ENCODE measurements at regions not wholly inside any gene's neighbourhood (a gene's known extent, or its start where the extent isn't known, plus 50 kb on each side); places are given as distances from the start of the nearest gene placed in this dataset.
"Not testable (repeated sequence)": the region's sequence is repeated elsewhere in the genome, so short reads cannot be mapped to it uniquely, and the experiment has no call there.

DNA sequence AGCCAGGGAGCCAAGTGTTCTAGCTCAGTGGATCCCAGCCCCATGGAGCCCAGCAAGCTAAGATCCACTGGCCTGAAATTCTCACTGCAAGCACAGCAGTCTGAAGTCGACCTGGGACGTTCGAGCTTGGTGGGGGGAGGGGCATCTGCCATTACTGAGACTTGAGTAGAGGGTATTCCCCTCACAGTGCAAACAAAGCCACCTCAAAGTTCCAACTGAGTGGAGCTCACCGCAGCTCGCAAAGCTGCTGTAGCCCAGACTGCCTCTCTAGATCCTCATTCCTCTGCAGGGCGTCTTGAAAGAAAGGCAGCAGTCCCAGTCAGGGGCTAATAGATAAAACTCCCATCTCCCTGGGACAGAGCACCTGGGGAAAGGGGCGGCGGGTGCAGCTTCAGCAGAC lies 226.3 kb downstream of the ZIC3 start:
- no peak for DNase-seq (ENCODE audit: low read depth in 1 of 2, low spot score in 1 of 2)
- no peak overlapping the region for H3K4me2 ChIP-seq
- no peak overlapping the region for H3K4me3 ChIP-seq
- H3K9me3 ChIP-seq, result no peaks in the 10 kb centered on the region
- no peak overlapping the region for H3K27ac ChIP-seq
- CTCF ChIA-PET, result no interaction called here
- no peak for FAIRE-seq
- WGBS (ENCODE audit: missing lambda C conversion rate), result 62% methylated on average over 3 of the region's 8 CpGs
- POLR2A ChIA-PET, result no interaction called here
- no peak for ATAC-seq
- no peaks in the 10 kb centered on the region for H3K4me1 ChIP-seq
- TF ChIP-seq, protein P1, sequence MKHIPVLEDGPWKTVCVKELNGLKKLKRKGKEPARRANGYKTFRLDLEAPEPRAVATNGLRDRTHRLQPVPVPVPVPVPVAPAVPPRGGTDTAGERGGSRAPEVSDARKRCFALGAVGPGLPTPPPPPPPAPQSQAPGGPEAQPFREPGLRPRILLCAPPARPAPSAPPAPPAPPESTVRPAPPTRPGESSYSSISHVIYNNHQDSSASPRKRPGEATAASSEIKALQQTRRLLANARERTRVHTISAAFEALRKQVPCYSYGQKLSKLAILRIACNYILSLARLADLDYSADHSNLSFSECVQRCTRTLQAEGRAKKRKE (CRISPR knock-in tag; IDR thresholded peaks at IDR 0.05; ENCODE audit: low read depth), result no peak
- TF ChIP-seq ZSCAN20 (CRISPR knock-in tag; IDR thresholded peaks at IDR 0.05) (no peak), TFCP2L1 (CRISPR knock-in tag; IDR thresholded peaks at IDR 0.05) (no peak), MAFK (IDR thresholded peaks at IDR 0.05; ENCODE audit: partially characterized antibody) (no peak), CEBPB (IDR thresholded peaks at IDR 0.05) (no peak), FOXS1 (CRISPR knock-in tag; IDR thresholded peaks at IDR 0.05) (no peak), SMC3 (IDR thresholded peaks at IDR 0.05) (no peak), KDM1A (IDR thresholded peaks at IDR 0.05; ENCODE audit: low read depth) (no peak), RFX5 (IDR thresholded peaks at IDR 0.05) (no peak), HOXA7 (CRISPR knock-in tag; IDR thresholded peaks at IDR 0.05) (no peak), CHD2 (IDR thresholded peaks at IDR 0.05; ENCODE audit: low read length, partially characterized antibody) (no peak), HDAC2 (IDR thresholded peaks at IDR 0.05) (no peak), NR3C1 (IDR thresholded peaks at IDR 0.05) (no peak), MAZ (IDR thresholded peaks at IDR 0.05; ENCODE audit: borderline replicate concordance, low read depth, low read length) (no peak), POLR2AphosphoS2 (conservative IDR thresholded peaks at IDR 0.05; ENCODE audit: low read length) (no peak), NFE2L2 (conservative IDR thresholded peaks at IDR 0.05; ENCODE audit: low read length) (no peak)

DNA sequence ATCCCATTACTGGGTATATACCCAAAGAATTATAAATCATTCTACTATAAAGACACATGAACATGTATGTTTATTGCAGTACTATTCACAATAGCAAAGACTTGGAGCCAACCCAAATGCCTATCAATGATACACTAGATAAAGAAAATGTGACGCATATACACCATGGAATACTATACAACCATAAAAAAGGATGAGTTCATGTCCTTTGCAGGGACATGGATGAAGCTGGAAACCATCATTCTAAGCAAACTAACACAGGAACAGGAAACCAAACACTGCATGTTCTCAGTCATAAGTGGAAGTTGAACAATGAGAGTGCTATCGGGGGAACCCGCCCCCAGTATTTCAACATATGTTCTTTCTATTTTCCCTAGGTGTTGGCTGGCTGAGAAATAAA lies 232.0 kb downstream of the ZIC3 start:
- ATAC-seq; H3K4me2 ChIP-seq; CTCF ChIA-PET; H3K27ac ChIP-seq; FAIRE-seq; H3K4me3 ChIP-seq; DNase-seq (ENCODE audit: low read depth in 1 of 2, low spot score in 1 of 2); H3K4me1 ChIP-seq; POLR2A ChIA-PET; H3K9me3 ChIP-seq: not testable (repeated sequence)
- 6% methylated on average over 3 of the region's 3 CpGs for WGBS (ENCODE audit: missing lambda C conversion rate)

DNA sequence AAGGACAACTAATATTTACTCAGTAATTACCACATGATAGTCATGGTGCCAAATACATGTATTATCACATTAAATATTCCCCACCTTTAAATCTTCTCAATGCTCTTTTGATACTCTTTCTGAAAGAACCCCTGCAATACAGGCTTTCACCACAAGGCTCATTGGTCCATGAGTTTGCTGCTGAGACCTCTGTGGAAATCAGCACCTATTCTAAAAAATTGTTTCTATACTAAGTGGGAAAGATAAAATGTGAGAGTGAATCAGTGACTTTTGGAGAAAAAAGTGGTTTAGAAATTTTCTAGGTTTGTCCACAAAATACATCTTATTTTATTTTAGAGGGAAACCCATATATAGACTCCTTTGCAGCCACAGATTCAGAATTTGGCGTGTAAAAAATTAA lies 257.3 kb downstream of the ZIC3 start:
- Histone ChIP-seq H3K4me3 (no peak overlapping the region), H3K4me1 (no peaks in the 10 kb centered on the region), H3K4me2 (no peak overlapping the region), H3K9me3 (no peaks in the 10 kb centered on the region), H3K27ac (no peak overlapping the region)
- TF ChIP-seq JUN (IDR thresholded peaks at IDR 0.05) (no peak), TP53 (CRISPR knock-in tag; IDR thresholded peaks at IDR 0.05) (no peak), KDM1A (IDR thresholded peaks at IDR 0.05; ENCODE audit: low read depth) (no peak), EHF (CRISPR knock-in tag; IDR thresholded peaks at IDR 0.05) (no peak), RARB (CRISPR knock-in tag; IDR thresholded peaks at IDR 0.05) (no peak), ZNF302 (CRISPR knock-in tag; IDR thresholded peaks at IDR 0.05) (no peak), FOSB (CRISPR knock-in tag; IDR thresholded peaks at IDR 0.05) (no peak), JUNB (IDR thresholded peaks at IDR 0.05) (no peak), CHD2 (IDR thresholded peaks at IDR 0.05; ENCODE audit: low read length, partially characterized antibody) (no peak)
- TF ChIP-seq, protein P2, sequence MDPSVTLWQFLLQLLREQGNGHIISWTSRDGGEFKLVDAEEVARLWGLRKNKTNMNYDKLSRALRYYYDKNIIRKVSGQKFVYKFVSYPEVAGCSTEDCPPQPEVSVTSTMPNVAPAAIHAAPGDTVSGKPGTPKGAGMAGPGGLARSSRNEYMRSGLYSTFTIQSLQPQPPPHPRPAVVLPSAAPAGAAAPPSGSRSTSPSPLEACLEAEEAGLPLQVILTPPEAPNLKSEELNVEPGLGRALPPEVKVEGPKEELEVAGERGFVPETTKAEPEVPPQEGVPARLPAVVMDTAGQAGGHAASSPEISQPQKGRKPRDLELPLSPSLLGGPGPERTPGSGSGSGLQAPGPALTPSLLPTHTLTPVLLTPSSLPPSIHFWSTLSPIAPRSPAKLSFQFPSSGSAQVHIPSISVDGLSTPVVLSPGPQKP (IDR thresholded peaks at IDR 0.05; ENCODE audit: low read depth, low read length), result no peak
- TF ChIP-seq, protein P3, sequence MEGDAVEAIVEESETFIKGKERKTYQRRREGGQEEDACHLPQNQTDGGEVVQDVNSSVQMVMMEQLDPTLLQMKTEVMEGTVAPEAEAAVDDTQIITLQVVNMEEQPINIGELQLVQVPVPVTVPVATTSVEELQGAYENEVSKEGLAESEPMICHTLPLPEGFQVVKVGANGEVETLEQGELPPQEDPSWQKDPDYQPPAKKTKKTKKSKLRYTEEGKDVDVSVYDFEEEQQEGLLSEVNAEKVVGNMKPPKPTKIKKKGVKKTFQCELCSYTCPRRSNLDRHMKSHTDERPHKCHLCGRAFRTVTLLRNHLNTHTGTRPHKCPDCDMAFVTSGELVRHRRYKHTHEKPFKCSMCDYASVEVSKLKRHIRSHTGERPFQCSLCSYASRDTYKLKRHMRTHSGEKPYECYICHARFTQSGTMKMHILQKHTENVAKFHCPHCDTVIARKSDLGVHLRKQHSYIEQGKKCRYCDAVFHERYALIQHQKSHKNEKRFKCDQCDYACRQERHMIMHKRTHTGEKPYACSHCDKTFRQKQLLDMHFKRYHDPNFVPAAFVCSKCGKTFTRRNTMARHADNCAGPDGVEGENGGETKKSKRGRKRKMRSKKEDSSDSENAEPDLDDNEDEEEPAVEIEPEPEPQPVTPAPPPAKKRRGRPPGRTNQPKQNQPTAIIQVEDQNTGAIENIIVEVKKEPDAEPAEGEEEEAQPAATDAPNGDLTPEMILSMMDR (IDR thresholded peaks at IDR 0.05), result no peak
- TF ChIP-seq, protein P1 (CRISPR knock-in tag; IDR thresholded peaks at IDR 0.05; ENCODE audit: low read depth), result no peak
- no peak for ATAC-seq
- 4% methylated on average over 1 of the region's 1 CpG for WGBS (ENCODE audit: missing lambda C conversion rate)
- no peak for FAIRE-seq
- CTCF ChIA-PET, result no interaction called here
- no peak for DNase-seq (ENCODE audit: low read depth in 1 of 2, low spot score in 1 of 2)
- POLR2A ChIA-PET, result no interaction called here

All from A549 (cell line).